Epithelial cell of proximal tubule (primary cell): ENCODE measurements at regions not wholly inside any gene's neighbourhood (a gene's known extent, or its start where the extent isn't known, plus 50 kb on each side); places are given as distances from the start of the nearest gene placed in this dataset.

Source experiments
- DNase-seq: peaks from one replicate; pipeline ENCODE4 v3.0.0-alpha.2; 2011; ENCODE audit warnings: low read depth
- H3K4me3 ChIP-seq: 2 replicates; pipeline ENCODE4 v1.5.1; 2011; ENCODE audit warnings: low read depth, mild to moderate bottlenecking, low read length
- CTCF ChIP-seq: conservative IDR thresholded peaks from 2 replicates; pipeline ENCODE4 v1.5.1; 2012; ENCODE audit warnings: low read depth, mild to moderate bottlenecking, low read length

- no peak overlapping the region for H3K4me3 ChIP-seq
- TF ChIP-seq CTCF = no peak
- no peak for DNase-seq
These were observed 261.7 kb upstream of the IRX3 start for GRCh38 chr16:54548281-54548680.

- H3K4me3 ChIP-seq = no peak overlapping the region
- TF ChIP-seq CTCF = no peak
- no peak for DNase-seq
These were observed 260.5 kb upstream of the IRX3 start for GRCh38 chr16:54547052-54547451.

GRCh38 chr16:54546521-54546920 lies 259.9 kb upstream of the IRX3 start:
- no peak for TF ChIP-seq CTCF
- H3K4me3 ChIP-seq = no peak overlapping the region

GRCh38 chr16:54545854-54546511 lies 259.4 kb upstream of the IRX3 start:
- no peak for TF ChIP-seq CTCF
- H3K4me3 ChIP-seq = no peak overlapping the region
- DNase-seq = no peak

More at GRCh38 chr16:54546521-54546920, 259.9 kb upstream of the IRX3 start:
- no peak for DNase-seq

- TF ChIP-seq CTCF = no peak
- no peak for DNase-seq
- no peak overlapping the region for H3K4me3 ChIP-seq
These were observed 258.1 kb upstream of the IRX3 start for GRCh38 chr16:54544553-54545180.

GRCh38 chr16:54542805-54543505 lies 256.4 kb upstream of the IRX3 start:
- no peak for DNase-seq
- TF ChIP-seq CTCF = no peak
- no peak overlapping the region for H3K4me3 ChIP-seq
